HG02759 (cell line): ENCODE measurements at regions not wholly inside any gene's neighbourhood (a gene's known extent, or its start where the extent isn't known, plus 50 kb on each side); places are given as distances from the start of the nearest gene placed in this dataset.

ENCODE experiments used
- ATAC-seq: cut with Tn5 transposase; IDR thresholded peaks from one replicate; pipeline ENCODE4 v1.9.1; 2021; ENCODE audit warnings: mild to moderate bottlenecking, moderate library complexity; ENCODE audit not compliant: unreplicated experiment

GRCh38 chr3:10583798-10584708 is 78.7 kb upstream of the ATP2B2 start:
- ATAC-seq = no peak

- ATAC-seq = no peak
Observed at GRCh38 chr3:10585945-10586344, 80.6 kb upstream of the ATP2B2 start.

DNA sequence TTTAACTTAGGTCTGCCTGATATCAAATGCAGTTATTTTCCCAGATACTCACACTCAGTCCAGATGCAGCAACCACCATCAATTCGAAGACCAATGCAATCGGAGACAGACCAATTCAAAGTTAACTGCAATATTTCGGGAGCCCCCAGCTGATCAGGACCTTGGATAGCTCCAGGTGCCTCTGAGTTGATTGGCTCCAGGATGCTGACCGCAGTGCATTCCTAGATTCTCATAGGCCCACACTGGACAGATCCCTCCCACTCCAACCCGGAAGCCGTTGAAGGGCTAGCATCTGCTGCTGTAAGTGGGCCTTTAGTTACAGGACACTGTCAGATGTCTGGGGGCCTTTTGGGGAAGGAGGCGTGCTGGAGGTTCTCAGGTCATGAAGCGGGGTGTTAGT is 89.5 kb upstream of the ATP2B2 start:
- no peak for ATAC-seq

DNA sequence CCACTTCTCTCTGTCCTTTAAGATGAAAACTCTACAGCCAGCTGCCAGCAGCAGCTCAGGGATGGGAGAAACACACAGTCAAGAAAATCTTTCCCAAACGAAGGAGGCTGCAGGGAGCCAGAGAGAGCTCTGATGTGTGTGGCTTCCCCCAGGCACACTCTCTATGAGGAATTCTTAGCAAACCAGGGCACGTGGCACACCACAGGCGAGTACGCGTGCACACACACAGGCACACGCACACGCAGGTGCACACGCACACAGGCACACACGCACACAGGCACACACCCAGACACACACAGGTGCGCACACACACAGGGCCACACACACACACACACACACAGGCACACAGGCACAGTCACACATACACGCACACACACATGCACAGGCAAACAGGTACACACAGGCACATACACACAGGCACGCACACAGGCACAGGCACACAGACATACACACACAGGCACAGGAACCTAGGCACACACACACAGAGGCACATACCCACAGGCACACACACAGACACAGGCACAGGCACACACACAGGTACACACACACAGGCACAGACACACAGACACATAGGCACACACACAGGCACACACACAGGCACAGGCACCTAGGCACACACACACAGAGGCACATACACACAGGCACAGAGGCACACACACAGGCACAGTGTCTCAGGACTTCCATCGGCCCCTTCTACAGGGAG is 91.5 kb upstream of the ATP2B2 start:
- no peak for ATAC-seq

DNA sequence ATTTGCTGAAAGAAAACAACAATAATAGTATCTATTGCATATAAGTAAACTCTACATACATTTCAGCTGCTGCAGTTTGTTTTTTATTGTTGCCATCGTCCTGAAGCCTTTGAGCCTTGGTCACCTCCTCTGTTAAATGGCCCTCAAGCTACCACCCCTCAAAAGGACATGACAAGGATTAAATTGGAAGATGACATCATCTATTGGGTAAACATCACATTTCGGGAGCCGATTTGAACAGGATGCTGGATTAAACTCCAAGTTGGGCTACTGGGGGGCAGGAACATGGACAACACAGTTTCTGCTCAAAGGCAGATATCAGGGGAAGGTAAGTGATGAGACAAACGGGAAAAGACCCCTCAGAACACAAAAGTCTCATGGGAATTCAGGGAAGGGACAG is 92.3 kb upstream of the ATP2B2 start:
- ATAC-seq = no peak

GRCh38 chr3:10599017-10599416 is 93.6 kb upstream of the ATP2B2 start:
- ATAC-seq = no peak

- ATAC-seq = no peak
Observed at GRCh38 chr3:10599444-10599843, 94.1 kb upstream of the ATP2B2 start.

DNA sequence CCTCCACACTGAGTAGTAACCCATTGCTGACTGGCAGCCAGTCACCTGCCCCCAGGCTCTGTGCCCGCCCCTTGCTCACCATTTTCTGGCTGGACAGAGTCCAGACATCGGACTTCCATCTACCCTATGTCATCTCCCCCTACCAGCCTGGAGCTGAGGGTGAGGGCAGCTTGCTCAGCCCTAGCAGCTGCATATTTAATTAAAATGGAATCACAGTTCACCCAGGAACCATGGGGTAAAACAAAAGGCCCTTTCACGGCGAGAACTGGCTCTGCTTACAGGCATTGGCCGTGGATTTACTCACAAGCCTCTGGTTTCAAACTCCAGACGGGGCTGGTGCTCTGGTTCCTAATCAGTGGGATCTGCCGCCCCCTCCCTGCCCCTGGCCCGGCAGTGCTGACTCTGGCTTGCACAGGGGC is 94.9 kb upstream of the ATP2B2 start:
- no peak for ATAC-seq

DNA sequence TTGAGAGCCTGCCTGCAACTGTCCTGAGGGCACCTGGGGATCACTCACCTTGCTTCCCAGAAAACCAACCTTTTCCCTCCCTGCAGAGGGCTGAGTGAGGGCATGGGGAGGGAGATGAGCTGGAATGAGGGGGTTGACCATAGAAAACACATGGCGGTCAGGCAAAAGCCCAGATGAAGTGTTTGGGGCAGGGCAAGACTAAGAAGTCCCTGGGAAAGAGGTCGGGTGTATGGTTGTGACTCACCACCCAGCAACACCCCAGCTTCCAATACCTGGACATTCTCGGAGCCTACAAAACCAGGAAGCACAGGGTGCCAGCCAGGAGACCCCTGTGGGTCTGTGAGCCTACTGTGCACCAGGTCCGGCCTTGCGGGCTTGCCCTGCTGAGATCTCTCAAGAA is 95.3 kb upstream of the ATP2B2 start:
- ATAC-seq = no peak

DNA sequence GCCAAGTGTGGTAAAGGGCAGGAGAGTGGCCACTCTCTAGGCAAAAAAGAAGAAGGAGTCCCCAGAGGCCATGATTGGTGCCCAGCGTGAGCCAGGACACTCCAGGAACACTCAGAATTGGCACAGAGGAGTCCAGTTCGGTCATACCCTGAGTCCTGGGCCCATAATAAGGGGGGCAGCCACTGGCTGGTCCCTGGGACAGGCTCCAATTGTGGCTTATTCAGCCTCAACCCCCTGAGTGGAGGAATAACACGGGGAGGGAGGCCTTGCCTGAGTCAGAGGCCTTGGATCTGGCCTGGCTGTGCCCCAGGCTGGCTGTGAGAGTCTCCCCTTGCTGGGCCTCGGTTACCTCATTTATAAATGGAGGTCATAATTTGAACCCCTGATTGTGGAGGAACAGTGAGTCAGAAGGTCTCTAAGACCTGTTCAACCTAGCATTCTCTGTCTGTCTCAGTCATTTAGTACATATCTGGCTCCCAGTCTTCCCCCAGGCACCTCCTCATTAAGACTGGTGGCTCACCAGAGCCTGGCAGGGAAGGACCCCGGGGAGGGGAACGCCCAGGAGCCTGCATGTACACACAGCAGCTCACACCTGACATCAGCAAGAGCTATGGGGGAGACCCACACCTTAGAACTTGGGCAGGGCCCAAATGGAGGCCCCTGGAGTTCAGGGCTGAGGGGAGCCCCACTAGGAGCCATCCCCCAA is 95.9 kb upstream of the ATP2B2 start:
- ATAC-seq = no peak

- no peak for ATAC-seq
Observed at GRCh38 chr3:10601857-10602230, 96.5 kb upstream of the ATP2B2 start.

GRCh38 chr3:10602271-10602670 is 96.9 kb upstream of the ATP2B2 start:
- no peak for ATAC-seq

DNA sequence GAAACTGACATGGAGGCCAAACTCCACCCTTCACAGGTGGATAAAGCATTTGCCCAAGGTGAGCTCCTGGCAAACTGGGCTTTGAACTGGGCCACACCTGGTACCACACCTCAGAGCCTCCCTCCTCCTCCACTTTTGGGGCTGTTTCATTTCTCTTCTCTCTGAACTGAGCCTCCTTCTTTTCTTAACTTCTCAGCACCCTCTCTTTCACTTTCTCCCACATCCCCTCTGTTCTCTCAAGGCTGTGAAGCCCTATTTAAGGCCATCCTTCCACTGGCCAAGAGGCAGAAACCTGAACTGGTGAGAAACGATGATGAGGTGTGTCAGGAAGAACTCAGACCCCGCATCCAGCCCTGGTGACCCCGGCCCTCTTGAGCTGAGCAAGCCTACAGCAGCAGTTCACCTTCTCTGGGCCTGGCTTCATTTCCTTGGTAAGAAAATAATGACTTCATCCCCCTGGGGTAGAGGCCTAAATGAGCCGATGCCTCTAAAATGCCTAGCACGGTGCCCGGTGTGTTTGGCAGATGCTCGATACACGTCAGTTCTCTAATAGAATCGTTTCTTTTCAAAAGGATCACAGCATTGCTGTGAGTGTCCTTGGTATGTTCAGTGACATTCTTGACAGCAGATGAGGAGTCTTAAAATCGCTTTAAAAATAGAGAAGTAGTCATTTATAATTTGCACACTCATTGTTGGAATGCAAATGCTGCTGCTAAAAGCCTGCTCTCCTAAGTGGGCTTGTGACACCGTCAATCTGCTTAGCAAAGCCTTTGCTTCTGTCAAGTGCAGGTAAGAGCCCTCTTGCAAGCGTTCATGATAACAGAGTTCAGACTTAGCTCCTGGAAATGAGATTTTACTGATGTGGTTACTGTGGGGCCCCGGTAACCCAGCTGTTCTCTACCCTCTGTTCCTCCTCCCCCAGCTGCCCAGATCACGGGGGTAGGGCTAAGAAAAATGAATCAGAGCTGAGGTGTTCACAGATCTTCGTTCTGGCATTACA is 97.7 kb upstream of the ATP2B2 start:
- no peak for ATAC-seq

GRCh38 chr3:10609134-10609533 is 103.7 kb upstream of the ATP2B2 start:
- ATAC-seq = no peak

- ATAC-seq = no peak
Observed at GRCh38 chr3:10614168-10614567, 108.8 kb upstream of the ATP2B2 start.

DNA sequence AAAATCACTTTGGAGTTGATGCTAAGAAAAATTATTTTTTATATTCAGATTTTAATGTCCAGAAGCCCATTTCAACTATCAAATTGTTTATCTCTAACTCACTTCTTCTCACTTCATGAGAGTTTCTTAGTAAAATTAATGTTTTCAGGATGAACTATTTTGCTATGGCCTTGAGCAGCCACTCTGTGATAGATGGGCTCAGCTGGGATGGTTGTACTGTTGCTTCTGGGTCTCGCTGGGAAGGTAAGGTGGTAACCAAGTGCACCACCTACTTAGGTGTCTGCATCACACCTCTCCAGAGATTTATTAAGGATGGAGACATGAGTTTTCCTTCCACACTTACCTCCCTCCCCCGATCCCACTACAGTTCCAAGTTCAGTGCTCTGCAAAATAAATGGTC is 110.3 kb upstream of the ATP2B2 start:
- no peak for ATAC-seq

- no peak for ATAC-seq
Observed at GRCh38 chr3:10616321-10616720, 110.9 kb upstream of the ATP2B2 start.

DNA sequence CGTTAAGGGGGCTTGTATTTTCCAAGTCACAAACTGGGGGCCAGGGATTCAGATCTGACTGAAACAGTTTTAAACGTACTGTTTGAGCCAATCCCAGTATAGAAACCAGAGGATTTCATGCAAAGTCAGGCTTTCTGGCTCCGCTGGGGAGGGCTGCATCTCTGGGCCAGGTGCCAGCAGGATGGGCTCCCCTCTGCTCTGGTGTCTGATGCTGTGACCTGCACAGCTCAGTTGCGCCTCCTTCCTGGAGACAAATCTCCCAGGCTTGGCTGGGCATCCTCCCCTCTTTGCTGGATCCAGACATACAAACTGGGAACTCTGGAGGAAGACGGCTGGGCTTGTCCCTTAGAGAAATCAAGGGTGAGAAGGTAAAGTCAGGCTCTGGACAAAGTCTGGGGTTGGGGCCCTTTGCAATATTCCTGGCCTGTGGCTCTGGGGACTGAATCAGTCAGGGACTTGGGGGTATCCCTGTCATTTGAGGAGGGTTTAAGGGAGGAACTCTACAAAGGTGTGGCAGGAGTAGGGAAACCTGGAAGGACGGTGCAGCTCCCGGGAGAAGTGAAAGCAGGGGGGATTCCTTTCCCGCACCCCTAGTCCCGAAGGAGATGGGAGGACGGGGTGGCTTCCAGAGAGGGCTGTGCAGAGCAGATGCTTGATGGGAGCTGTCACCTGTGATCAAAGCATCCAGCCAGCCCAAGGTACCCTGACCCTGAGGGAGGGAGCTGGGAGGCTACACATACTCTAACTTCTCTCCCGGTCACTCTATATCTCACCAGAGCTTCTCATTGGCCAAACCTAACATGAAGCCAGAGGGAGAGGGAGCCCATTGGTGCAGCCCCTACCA is 114.8 kb upstream of the ATP2B2 start:
- no peak for ATAC-seq

DNA sequence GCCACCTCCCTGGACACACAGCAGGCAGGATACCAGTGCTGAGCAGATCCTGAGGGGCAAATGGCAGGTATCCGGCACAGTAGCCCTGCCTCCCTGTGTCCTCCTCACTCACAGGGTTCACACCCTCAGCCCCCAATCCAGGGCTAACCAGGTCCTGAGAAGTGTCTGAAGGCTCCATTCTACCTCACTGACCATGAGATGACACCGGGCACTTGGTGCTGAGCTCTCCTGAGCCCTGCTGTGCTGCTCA is 115.4 kb upstream of the ATP2B2 start:
- ATAC-seq = no peak
